ENCODE measurements at regions not wholly inside any gene's neighbourhood (a gene's known extent, or its start where the extent isn't known, plus 50 kb on each side); places are given as distances from the start of the nearest gene placed in this dataset.
"Not testable (repeated sequence)": the region's sequence is repeated elsewhere in the genome, so short reads cannot be mapped to it uniquely, and the experiment has no call there.

DNA sequence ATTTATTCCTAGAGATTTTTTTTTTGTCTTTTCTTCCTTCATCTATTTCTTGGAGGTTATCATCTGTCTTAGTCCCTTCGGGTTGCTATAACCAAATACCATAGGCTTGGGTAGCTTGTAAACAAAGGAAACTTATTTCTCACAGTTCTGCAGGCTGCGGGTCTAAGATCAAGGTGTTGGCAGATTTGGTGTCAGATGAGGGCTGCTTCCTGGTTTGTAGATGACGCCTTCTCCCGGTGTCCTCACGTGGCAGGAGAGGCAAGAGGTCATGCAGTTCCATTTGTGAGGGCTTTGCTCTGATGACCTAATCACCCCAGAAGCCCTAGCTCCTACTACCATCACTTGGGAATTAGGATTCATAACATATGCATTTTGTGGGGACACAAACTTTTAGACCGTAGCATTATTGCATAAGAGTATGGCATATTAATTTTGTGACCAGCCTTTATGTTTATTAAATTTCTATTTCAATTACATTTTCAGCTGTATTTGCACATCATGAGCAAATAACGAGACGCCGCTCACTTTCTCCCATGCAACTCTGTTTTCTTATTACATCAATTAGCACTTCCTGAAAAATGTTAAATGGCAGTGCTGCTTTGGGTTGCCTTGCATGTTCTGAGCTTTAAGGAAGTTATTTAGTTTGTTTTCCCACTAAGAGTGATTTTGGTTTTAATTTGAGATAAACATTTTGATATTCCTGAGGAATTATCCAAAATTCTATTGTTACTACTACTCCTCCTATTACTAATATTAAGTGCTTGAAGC, 246.4 kb upstream of the HDAC4 start:
- no peak for TF ChIP-seq POLR2A (IDR thresholded peaks at IDR 0.05)
- TF ChIP-seq, protein P1, sequence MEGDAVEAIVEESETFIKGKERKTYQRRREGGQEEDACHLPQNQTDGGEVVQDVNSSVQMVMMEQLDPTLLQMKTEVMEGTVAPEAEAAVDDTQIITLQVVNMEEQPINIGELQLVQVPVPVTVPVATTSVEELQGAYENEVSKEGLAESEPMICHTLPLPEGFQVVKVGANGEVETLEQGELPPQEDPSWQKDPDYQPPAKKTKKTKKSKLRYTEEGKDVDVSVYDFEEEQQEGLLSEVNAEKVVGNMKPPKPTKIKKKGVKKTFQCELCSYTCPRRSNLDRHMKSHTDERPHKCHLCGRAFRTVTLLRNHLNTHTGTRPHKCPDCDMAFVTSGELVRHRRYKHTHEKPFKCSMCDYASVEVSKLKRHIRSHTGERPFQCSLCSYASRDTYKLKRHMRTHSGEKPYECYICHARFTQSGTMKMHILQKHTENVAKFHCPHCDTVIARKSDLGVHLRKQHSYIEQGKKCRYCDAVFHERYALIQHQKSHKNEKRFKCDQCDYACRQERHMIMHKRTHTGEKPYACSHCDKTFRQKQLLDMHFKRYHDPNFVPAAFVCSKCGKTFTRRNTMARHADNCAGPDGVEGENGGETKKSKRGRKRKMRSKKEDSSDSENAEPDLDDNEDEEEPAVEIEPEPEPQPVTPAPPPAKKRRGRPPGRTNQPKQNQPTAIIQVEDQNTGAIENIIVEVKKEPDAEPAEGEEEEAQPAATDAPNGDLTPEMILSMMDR (IDR thresholded peaks at IDR 0.05): no peak
- peak in 1 of 3 donors; percentile 34 for DNase-seq
- no peaks in the 10 kb centered on the region for H3K4me1 ChIP-seq
- H3K9me3 ChIP-seq: no peaks in the 10 kb centered on the region
- no peaks in the 10 kb centered on the region for H3K36me3 ChIP-seq
- no peak overlapping the region for H3K4me3 ChIP-seq
- no peaks in the 10 kb centered on the region for H3K27me3 ChIP-seq
- H3K27ac ChIP-seq: no peak overlapping the region

DNA sequence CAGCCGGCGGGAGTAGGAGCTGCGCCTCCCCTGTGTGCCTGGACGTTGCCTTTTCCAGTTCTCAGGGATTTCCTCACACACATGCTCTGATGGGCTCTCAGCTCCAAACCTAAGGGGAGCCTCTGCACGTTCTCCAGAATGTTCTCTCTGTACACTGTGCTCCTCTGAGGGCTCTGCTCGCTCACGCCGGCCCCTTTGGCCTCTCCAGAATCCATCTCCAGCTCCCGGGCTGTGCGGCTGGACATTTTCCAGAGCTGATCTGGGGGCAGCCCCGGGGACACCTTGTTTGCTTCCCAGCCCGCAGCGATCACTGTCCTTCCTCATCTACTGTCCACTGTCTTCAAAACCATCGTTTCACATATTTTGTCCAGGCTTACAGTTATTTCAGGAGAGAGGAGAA, 245.4 kb upstream of the HDAC4 start:
- TF ChIP-seq, protein P1 (IDR thresholded peaks at IDR 0.05): no peak
- no peak for TF ChIP-seq POLR2A (IDR thresholded peaks at IDR 0.05)
- Histone ChIP-seq H3K36me3 (no peaks in the 10 kb centered on the region), H3K27me3 (no peaks in the 10 kb centered on the region), H3K27ac (no peak overlapping the region), H3K4me3 (no peak overlapping the region), H3K9me3 (no peaks in the 10 kb centered on the region), H3K4me1 (no peaks in the 10 kb centered on the region)
- peak in 1 of 3 donors; percentile 23 for DNase-seq

DNA sequence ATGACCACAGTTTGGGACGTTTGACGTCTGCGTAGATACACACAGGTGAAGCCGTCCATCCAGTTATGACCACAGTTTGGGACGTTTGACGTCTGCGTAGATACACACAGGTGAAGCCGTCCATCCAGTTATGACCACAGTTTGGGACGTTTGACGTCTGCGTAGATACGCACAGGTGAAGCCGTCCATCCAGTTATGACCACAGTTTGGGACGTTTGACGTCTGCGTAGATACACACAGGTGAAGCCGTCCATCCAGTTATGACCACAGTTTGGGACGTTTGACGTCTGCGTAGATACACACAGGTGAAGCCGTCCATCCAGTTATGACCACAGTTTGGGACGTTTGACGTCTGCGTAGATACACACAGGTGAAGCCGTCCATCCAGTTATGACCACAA, 243.8 kb upstream of the HDAC4 start:
- not testable (repeated sequence) for H3K4me1 ChIP-seq, H3K9me3 ChIP-seq, H3K4me3 ChIP-seq

DNA sequence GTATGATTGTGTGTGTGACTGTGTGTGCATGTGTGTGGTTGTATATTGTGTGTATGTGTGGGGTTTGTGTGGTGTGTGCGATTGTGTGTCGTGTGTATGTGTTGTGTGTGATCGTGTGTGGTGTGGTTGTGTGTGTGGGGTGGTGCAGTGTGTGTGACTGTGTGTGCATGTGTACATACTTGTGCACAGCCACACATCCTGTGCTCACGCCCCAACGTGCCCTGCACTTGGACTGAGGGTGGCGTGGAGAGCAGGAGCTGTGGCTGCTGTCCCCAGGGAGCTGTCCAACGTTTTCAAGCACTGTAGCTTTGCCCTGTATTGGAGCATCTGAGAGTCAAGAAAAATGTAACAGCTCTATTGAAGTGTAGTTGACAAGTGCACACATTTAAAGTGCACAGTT, 243.2 kb upstream of the HDAC4 start:
- Histone ChIP-seq H3K27me3 (no peaks in the 10 kb centered on the region), H3K4me1 (no peaks in the 10 kb centered on the region), H3K4me3 (no peak overlapping the region), H3K27ac (no peak overlapping the region), H3K9me3 (no peaks in the 10 kb centered on the region), H3K36me3 (no peaks in the 10 kb centered on the region)
- TF ChIP-seq POLR2A (IDR thresholded peaks at IDR 0.05): no peak
- TF ChIP-seq, protein P1 (IDR thresholded peaks at IDR 0.05): no peak
- no peak for DNase-seq

More for the DNA sequence above, 243.8 kb upstream of the HDAC4 start:
- H3K36me3 ChIP-seq, H3K27me3 ChIP-seq, H3K27ac ChIP-seq: not testable (repeated sequence)
- DNase-seq: peak in 1 of 3 donors; percentile 44

DNA sequence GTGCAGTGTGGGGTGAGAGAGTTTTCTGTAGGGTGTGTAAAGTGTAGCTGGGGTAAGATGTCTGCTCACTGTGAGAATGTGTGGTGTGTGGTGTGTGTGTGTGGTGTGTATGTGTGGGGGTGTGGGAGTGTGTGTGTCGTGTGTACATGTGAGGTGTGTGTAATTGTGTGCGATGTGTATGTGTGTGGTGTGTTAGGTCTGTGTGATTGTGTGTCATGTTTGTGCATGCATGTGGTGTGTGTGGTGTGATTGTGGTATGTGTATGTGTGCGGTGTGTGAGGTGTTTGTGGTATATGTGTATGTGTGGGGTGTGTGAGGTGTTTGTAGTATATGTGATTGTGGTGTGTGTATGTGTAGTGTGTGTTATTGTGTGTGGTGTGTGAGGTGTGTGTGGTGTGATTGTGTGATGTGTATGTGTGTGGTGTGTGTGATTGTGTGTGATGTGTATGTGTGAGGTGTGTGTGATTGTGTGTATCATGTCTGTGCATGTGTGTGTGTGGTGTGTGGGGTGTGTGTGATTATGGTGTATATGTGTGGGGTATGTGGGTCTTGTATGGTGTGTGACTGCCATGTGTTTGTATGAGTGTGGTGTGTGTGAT, 241.7 kb upstream of the HDAC4 start:
- Histone ChIP-seq H3K36me3 (no peaks in the 10 kb centered on the region), H3K27me3 (no peaks in the 10 kb centered on the region), H3K4me3 (no peak overlapping the region), H3K4me1 (no peaks in the 10 kb centered on the region), H3K9me3 (no peaks in the 10 kb centered on the region), H3K27ac (no peak overlapping the region)
- no peak for DNase-seq
- no peak for TF ChIP-seq POLR2A (IDR thresholded peaks at IDR 0.05)
- TF ChIP-seq, protein P1 (IDR thresholded peaks at IDR 0.05): no peak

DNA sequence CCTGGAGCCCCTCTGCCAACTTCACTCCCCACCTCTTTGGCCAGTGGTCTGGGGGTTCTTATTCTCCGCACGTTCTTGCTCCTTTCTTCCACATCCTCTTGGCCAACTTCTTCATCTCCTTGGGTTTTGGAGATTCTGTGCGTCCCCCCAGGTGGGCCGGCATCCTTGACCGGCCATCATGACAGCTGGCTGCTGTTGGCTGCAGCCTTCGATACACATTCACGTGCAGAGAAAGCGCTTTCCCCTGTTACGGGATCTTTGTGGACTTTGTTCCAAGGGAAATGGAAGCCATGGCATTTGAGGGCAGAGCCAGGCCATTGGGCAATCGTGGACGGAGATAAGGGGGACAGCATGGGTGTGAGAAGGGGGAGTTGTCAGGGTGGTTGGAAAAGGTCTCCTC, 241.1 kb upstream of the HDAC4 start:
- H3K27ac ChIP-seq, H3K4me1 ChIP-seq, DNase-seq, H3K9me3 ChIP-seq, H3K4me3 ChIP-seq, H3K36me3 ChIP-seq, H3K27me3 ChIP-seq: not testable (repeated sequence)
